Osteoblast (primary cell): ENCODE measurements at regions not wholly inside any gene's neighbourhood (a gene's known extent, or its start where the extent isn't known, plus 50 kb on each side); places are given as distances from the start of the nearest gene placed in this dataset. TPM values are rescaled to one million over a fixed set of nuclear protein-coding genes. Genes with fewer than 3 reads are reported as not detected.
"Not testable (repeated sequence)": the region's sequence is repeated elsewhere in the genome, so short reads cannot be mapped to it uniquely, and the experiment has no call there.

ENCODE experiments used
- DNase-seq: peaks from one replicate; pipeline ENCODE4 v3.0.0; 2011; ENCODE audit warnings: low spot score, mixed read lengths; ENCODE audit not compliant: insufficient read length; ENCODE audit errors: missing footprints
- H2AFZ ChIP-seq: 2 replicates; pipeline ENCODE4 v1.6.0; 2011; ENCODE audit warnings: mild to moderate bottlenecking, low read length
- H3K27ac ChIP-seq: 2 replicates; pipeline ENCODE4 v1.5.1; 2011; ENCODE audit warnings: mild to moderate bottlenecking, low read depth, low read length, moderate library complexity
- H3K27me3 ChIP-seq: 2 replicates; pipeline ENCODE4 v1.6.0; 2012; ENCODE audit warnings: mild to moderate bottlenecking, control low read depth, inconsistent platforms, low read length, moderate library complexity; ENCODE audit not compliant: insufficient read depth
- H3K36me3 ChIP-seq: 2 replicates; pipeline ENCODE4 v1.5.1; 2011; ENCODE audit warnings: mild to moderate bottlenecking, low read length, control low read depth, moderate library complexity; ENCODE audit not compliant: insufficient read depth
- H3K4me1 ChIP-seq: 2 replicates; pipeline ENCODE4 v1.5.1; 2011; ENCODE audit warnings: mild to moderate bottlenecking, low read length, control low read depth, moderate library complexity; ENCODE audit not compliant: insufficient read depth
- H3K4me2 ChIP-seq: 2 replicates; pipeline ENCODE4 v1.6.0; 2011; ENCODE audit warnings: mild to moderate bottlenecking, low read length; ENCODE audit not compliant: insufficient read depth
- H3K4me3 ChIP-seq: fragments of 200-600 bp; sonication (generic); 3 replicates; pipeline ENCODE4 v1.5.1; 2012; ENCODE audit warnings: mild to moderate bottlenecking, low read length, inconsistent platforms; ENCODE audit not compliant: insufficient read depth
- H3K79me2 ChIP-seq: 2 replicates; pipeline ENCODE4 v1.6.0; 2012; ENCODE audit warnings: mild to moderate bottlenecking, low read length, control low read depth, inconsistent platforms; ENCODE audit not compliant: insufficient read depth
- H3K9me3 ChIP-seq: 2 replicates; pipeline ENCODE4 v1.5.1; 2011; ENCODE audit warnings: low read depth, low read length, control low read depth
- H4K20me1 ChIP-seq: 2 replicates; pipeline ENCODE4 v1.6.0; 2012; ENCODE audit warnings: mild to moderate bottlenecking, low read length, control low read depth; ENCODE audit not compliant: insufficient read depth
- small RNA-seq: library from RNA; depleted of rRNA; stranded (forward); fragments of <200 nt; gene quantifications from one replicate; pipeline ENCODE3, GENCODE V24; 2012

- H3K4me1 ChIP-seq, DNase-seq, H3K4me3 ChIP-seq, H3K27me3 ChIP-seq, H3K4me2 ChIP-seq, H3K36me3 ChIP-seq, H3K9me3 ChIP-seq, H3K27ac ChIP-seq, H3K79me2 ChIP-seq, H2AFZ ChIP-seq, H4K20me1 ChIP-seq: not testable (repeated sequence)
Observed at GRCh38 chr17:43299300-43300076, 65.7 kb upstream of the RNU2-1 start.

GRCh38 chr17:43289670-43290069, 55.9 kb upstream of the RNU2-1 start:
- H3K4me1 ChIP-seq, H3K27ac ChIP-seq, H3K4me3 ChIP-seq, H2AFZ ChIP-seq, H3K27me3 ChIP-seq, H4K20me1 ChIP-seq, H3K79me2 ChIP-seq, H3K4me2 ChIP-seq, DNase-seq, H3K36me3 ChIP-seq, H3K9me3 ChIP-seq: not testable (repeated sequence)

GRCh38 chr17:43283606-43284005, 49.8 kb upstream of the RNU2-1 start:
- not testable (repeated sequence) for H3K9me3 ChIP-seq, H3K79me2 ChIP-seq, DNase-seq, H3K4me3 ChIP-seq, H3K36me3 ChIP-seq, H3K4me2 ChIP-seq, H3K4me1 ChIP-seq, H2AFZ ChIP-seq, H3K27me3 ChIP-seq, H4K20me1 ChIP-seq, H3K27ac ChIP-seq

Small RNA genes in the stretch of these regions (small RNA-seq; reads per million reads assigned to genes)
- not detected for gene RF00004
